ENCODE measurements at regions not wholly inside any gene's neighbourhood (a gene's known extent, or its start where the extent isn't known, plus 50 kb on each side); places are given as distances from the start of the nearest gene placed in this dataset.

- TF ChIP-seq CTCF (IDR thresholded peaks at IDR 0.05; ENCODE audit: low read depth, low read length, poor library complexity, severe bottlenecking), result no peak
- no peak for TF ChIP-seq EZH2phosphoT487 (IDR thresholded peaks at IDR 0.05; ENCODE audit: borderline replicate concordance, low read length)
Observed at GRCh38 chrX:4560192-4560591, 846.7 kb upstream of the PRKX start.

Data from DOHH2 (cell line).